Breast epithelium (tissue), 4 donors: ENCODE measurements at regions not wholly inside any gene's neighbourhood (a gene's known extent, or its start where the extent isn't known, plus 50 kb on each side); places are given as distances from the start of the nearest gene placed in this dataset.
A peak's percentile ranks its signal among the peaks of the same experiment; 100 is the strongest.

ENCODE experiments used
- DNase-seq, 2 donors: peaks; one replicate each; pipeline ENCODE4 v3.0.0-alpha.2; 2019; ENCODE audit warnings: low spot score in 2 of 2
- H3K27ac ChIP-seq, 2 donors: fragments of 200-600 bp; sonication (generic) in 1 of 2; one replicate each; pipeline ENCODE4 v1.5.1; 2016 to 2019; ENCODE audit warnings: mild to moderate bottlenecking in 1 of 2
- H3K27me3 ChIP-seq, 2 donors: fragments of 200-600 bp; sonication (generic) in 1 of 2; one replicate each; pipeline versions ENCODE4 v1.5.1 to v1.6.0; 2017 to 2019; ENCODE audit warnings: control low read depth in 1 of 2, mild to moderate bottlenecking in 1 of 2
- H3K36me3 ChIP-seq: fragments of 200-600 bp; one replicate; pipeline ENCODE4 v1.5.1; 2019
- H3K4me1 ChIP-seq, 2 donors: fragments of 200-600 bp; sonication (generic); one replicate each; pipeline ENCODE4 v1.5.1; 2016 to 2019; ENCODE audit warnings: control low read depth in 1 of 2
- H3K4me3 ChIP-seq, 3 donors: fragments of 200-600 bp; sonication (generic); 1 replicate in 2 of 3; 2 replicates in 1 of 3; pipeline ENCODE4 v1.5.1; 2016 to 2019; ENCODE audit warnings: mild to moderate bottlenecking in 3 of 3, moderate library complexity in 2 of 3
- H3K9me3 ChIP-seq, 2 donors: fragments of 200-600 bp; sonication (generic) in 1 of 2; one replicate each; pipeline ENCODE4 v1.5.1; 2016 to 2019; ENCODE audit warnings: control low read depth in 1 of 2
- CTCF ChIP-seq, 3 donors: fragments of 450-650 bp; IDR thresholded peaks; one replicate each; pipeline ENCODE4 v1.5.1; 2016 to 2017; ENCODE audit warnings: antibody characterized with exemption in 3 of 3, mild to moderate bottlenecking in 3 of 3, moderate library complexity in 3 of 3
- POLR2A ChIP-seq: fragments of 450-650 bp; IDR thresholded peaks from one replicate; pipeline ENCODE4 v1.6.1; 2016; ENCODE audit warnings: antibody characterized with exemption, mild to moderate bottlenecking, moderate library complexity
- POLR2AphosphoS5 ChIP-seq, 3 donors: sonication (generic); formaldehyde crosslinking; IDR thresholded peaks; one replicate each; pipeline ENCODE4 v1.6.1; 2017; ENCODE audit warnings: antibody characterized with exemption in 3 of 3
- intact Hi-C: fragments of 100-400 bp; cut with DNase I; formaldehyde crosslinking; loops from one replicate; pipeline ENCODE4 v1.15.1; 2023; ENCODE audit warnings: low total_unique reads

- Histone ChIP-seq H3K4me1 (no peaks in the 10 kb centered on the region), H3K9me3 (no peaks in the 10 kb centered on the region), H3K4me3 (no peak overlapping the region), H3K36me3 (no peaks in the 10 kb centered on the region), H3K27ac (no peak overlapping the region), H3K27me3 (no peaks in the 10 kb centered on the region)
- TF ChIP-seq POLR2A (no peak), POLR2AphosphoS5 (IDR thresholded peaks at IDR 0.05) (no peak), CTCF (IDR thresholded peaks at IDR 0.05) (no peak)
- intact Hi-C loops, result no loop called here
- no peak for DNase-seq
These were observed 132.8 kb upstream of the C2CD4B start for GRCh38 chr15:62297933-62298332.

- Histone ChIP-seq H3K27me3 (no peaks in the 10 kb centered on the region), H3K4me3 (no peak overlapping the region), H3K4me1 (no peaks in the 10 kb centered on the region), H3K9me3 (no peaks in the 10 kb centered on the region), H3K27ac (no peak overlapping the region), H3K36me3 (no peaks in the 10 kb centered on the region)
- no peak for DNase-seq
- TF ChIP-seq POLR2AphosphoS5 (IDR thresholded peaks at IDR 0.05) (no peak), POLR2A (no peak), CTCF (IDR thresholded peaks at IDR 0.05) (no peak)
- intact Hi-C loops, result no loop called here
These were observed 133.7 kb upstream of the C2CD4B start for GRCh38 chr15:62298811-62299210.

GRCh38 chr15:62299541-62299940 is 134.5 kb upstream of the C2CD4B start:
- TF ChIP-seq POLR2A, result no peak
- TF ChIP-seq CTCF (IDR thresholded peaks at IDR 0.05), result no peak
- TF ChIP-seq POLR2AphosphoS5 (IDR thresholded peaks at IDR 0.05), result no peak
- H3K4me1 ChIP-seq, result no peaks in the 10 kb centered on the region
- H3K4me3 ChIP-seq, result no peak overlapping the region
- no peaks in the 10 kb centered on the region for H3K36me3 ChIP-seq
- H3K27me3 ChIP-seq, result no peaks in the 10 kb centered on the region
- intact Hi-C loops, result no loop called here
- DNase-seq, result no peak
- no peak overlapping the region for H3K27ac ChIP-seq
- H3K9me3 ChIP-seq, result no peaks in the 10 kb centered on the region

GRCh38 chr15:62301993-62302675 is 137.0 kb upstream of the C2CD4B start:
- Histone ChIP-seq H3K36me3 (no peaks in the 10 kb centered on the region), H3K9me3 (no peaks in the 10 kb centered on the region), H3K4me3 (no peak overlapping the region), H3K4me1 (no peaks in the 10 kb centered on the region), H3K27ac (no peak overlapping the region), H3K27me3 (no peaks in the 10 kb centered on the region)
- DNase-seq, result no peak
- intact Hi-C loops, result no loop called here
- TF ChIP-seq POLR2AphosphoS5 (IDR thresholded peaks at IDR 0.05) (no peak), POLR2A (no peak), CTCF (IDR thresholded peaks at IDR 0.05) (no peak)

- peak in 1 of 2 donors; percentile 24 for DNase-seq
- intact Hi-C loops, result no loop called here
- TF ChIP-seq POLR2A (no peak), POLR2AphosphoS5 (IDR thresholded peaks at IDR 0.05) (no peak), CTCF (IDR thresholded peaks at IDR 0.05) (peak; percentile 44 to 81 (median 70))
- no peaks in the 10 kb centered on the region for H3K4me1 ChIP-seq
- no peak overlapping the region for H3K27ac ChIP-seq
- H3K36me3 ChIP-seq, result no peaks in the 10 kb centered on the region
- H3K9me3 ChIP-seq, result no peaks in the 10 kb centered on the region
- no peak overlapping the region for H3K4me3 ChIP-seq
- H3K27me3 ChIP-seq, result no peaks in the 10 kb centered on the region
These were observed 141.9 kb upstream of the C2CD4B start for GRCh38 chr15:62306851-62307504.
